H1 (cell line): ENCODE measurements at regions not wholly inside any gene's neighbourhood (a gene's known extent, or its start where the extent isn't known, plus 50 kb on each side); places are given as distances from the start of the nearest gene placed in this dataset.

ENCODE experiments used
- CTCF ChIA-PET: fragments of 300-600 bp; sonication (Branson Sonifier 250); formaldehyde crosslinking; loops from one replicate; lab custom pipeline; 2021; ENCODE audit not compliant: partially characterized antibody; lab: Charles Lee
- POLR2A ChIA-PET: fragments of 300-600 bp; sonication (Branson Sonifier 250); formaldehyde crosslinking; loops from one replicate; lab custom pipeline; 2021; ENCODE audit warnings: inconsistent platforms; ENCODE audit not compliant: partially characterized antibody; lab: Charles Lee
- DNase-seq, 2 experiments: peaks; one replicate each; pipeline versions ENCODE4 v3.0.0 to v3.0.0-alpha.2; 2010 to 2022; ENCODE audit warnings: low spot score in 2 of 2, low read depth in 1 of 2, mixed read lengths in 1 of 2
- FAIRE-seq: peaks from 2 replicates; lab custom pipeline; 2011; peaks lifted over from hg19 to GRCh38; lab: Jason Lieb, UNC
- H2AFZ ChIP-seq: 2 replicates; pipeline ENCODE4 v1.8.1; 2012; ENCODE audit warnings: low read length, inconsistent platforms
- H2AK5ac ChIP-seq: 2 replicates; pipeline ENCODE4 v1.6.1; 2013; ENCODE audit warnings: low read depth, low read length
- H2BK120ac ChIP-seq: replicated peaks from 2 replicates; pipeline ENCODE3; 2013; ENCODE audit warnings: low read depth, low read length, inconsistent platforms
- H2BK12ac ChIP-seq: 2 replicates; pipeline ENCODE4 v1.6.1; 2013; ENCODE audit warnings: low read depth, low read length
- H2BK15ac ChIP-seq: 2 replicates; pipeline ENCODE4 v1.6.1; 2013; ENCODE audit warnings: low read length
- H2BK20ac ChIP-seq: 2 replicates; pipeline ENCODE4 v1.6.1; 2013; ENCODE audit warnings: low read length
- H2BK5ac ChIP-seq: 2 replicates; pipeline ENCODE4 v1.6.1; 2013; ENCODE audit warnings: low read depth, low read length
- H3K14ac ChIP-seq: 2 replicates; pipeline ENCODE4 v1.6.1; 2013; ENCODE audit warnings: inconsistent platforms; ENCODE audit not compliant: insufficient read length
- H3K18ac ChIP-seq: 2 replicates; pipeline ENCODE4 v1.6.1; 2013; ENCODE audit warnings: low read length; ENCODE audit errors: extremely low read depth
- H3K23ac ChIP-seq: 2 replicates; pipeline ENCODE4 v1.6.1; 2013; ENCODE audit warnings: inconsistent platforms; ENCODE audit not compliant: insufficient read length
- H3K23me2 ChIP-seq: 2 replicates; pipeline ENCODE4 v1.6.1; 2013; ENCODE audit warnings: low read depth, low read length
- H3K27ac ChIP-seq: 2 replicates; pipeline ENCODE4 v1.6.1; 2011; ENCODE audit warnings: low read depth, low read length, inconsistent platforms
- H3K27me3 ChIP-seq, 4 experiments: replicated peaks in 1 of 4; 1 replicate in 1 of 4; 2 replicates in 3 of 4; pipeline versions ENCODE4 v1.6.1 to v1.8.1; 2011 to 2013; ENCODE audit warnings: low read length in 3 of 4, mild to moderate bottlenecking in 3 of 4, inconsistent platforms in 2 of 4, mixed read lengths in 2 of 4, moderate library complexity in 1 of 4; ENCODE audit not compliant: control insufficient read depth in 3 of 4, insufficient read depth in 3 of 4; ENCODE audit errors: extremely low read depth in 1 of 4
- H3K36me3 ChIP-seq, 4 experiments: 2 replicates each; pipeline versions ENCODE4 v1.6.1 to v1.8.1; 2011 to 2013; ENCODE audit warnings: mild to moderate bottlenecking in 4 of 4, low read length in 3 of 4, moderate library complexity in 2 of 4, control low read depth in 1 of 4, inconsistent platforms in 1 of 4; ENCODE audit not compliant: insufficient read depth in 4 of 4, control insufficient read depth in 2 of 4
- H3K4ac ChIP-seq: replicated peaks from 2 replicates; pipeline ENCODE3; 2013; ENCODE audit warnings: low read length, low read depth, mixed read lengths, inconsistent platforms; ENCODE audit not compliant: insufficient read length
- H3K4me1 ChIP-seq, 4 experiments: replicated peaks in 1 of 4; 1 replicate in 1 of 4; 2 replicates in 3 of 4; pipeline versions ENCODE4 v1.6.1 to v1.8.1; 2011 to 2013; ENCODE audit warnings: low read length in 3 of 4, inconsistent platforms in 2 of 4, mixed read lengths in 1 of 4; ENCODE audit not compliant: insufficient read depth in 4 of 4, control insufficient read depth in 3 of 4
- H3K4me2 ChIP-seq, 2 experiments: 2 replicates each; pipeline versions ENCODE4 v1.6.1 to v1.8.1; 2011 to 2013; ENCODE audit warnings: low read depth in 2 of 2, low read length in 2 of 2, control low read depth in 1 of 2, inconsistent platforms in 1 of 2, mild to moderate bottlenecking in 1 of 2; ENCODE audit not compliant: insufficient read depth in 1 of 2
- H3K4me3 ChIP-seq, 4 experiments: fragments of 200-600, 300-600 bp in 1 of 4; sonication (generic), shearing (Covaris generic), sonication (Bioruptor Twin) in 1 of 4; 2 replicates each; pipeline versions ENCODE4 v1.5.1 to v1.8.1; 2011 to 2016; ENCODE audit warnings: low read length in 4 of 4, low read depth in 3 of 4, control low read depth in 2 of 4, inconsistent platforms in 2 of 4, mild to moderate bottlenecking in 2 of 4, mixed read lengths in 1 of 4, moderate library complexity in 1 of 4; ENCODE audit not compliant: insufficient read depth in 2 of 4; ENCODE audit errors: extremely low read depth in 1 of 4
- H3K56ac ChIP-seq: replicated peaks from 2 replicates; pipeline ENCODE3; 2013; ENCODE audit warnings: low read depth, mild to moderate bottlenecking, mixed read lengths, low read length, inconsistent platforms; ENCODE audit not compliant: insufficient read length
- H3K79me1 ChIP-seq: 2 replicates; pipeline ENCODE4 v1.6.1; 2013; ENCODE audit warnings: low read depth, low read length, control low read depth
- H3K79me2 ChIP-seq, 2 experiments: 2 replicates each; pipeline versions ENCODE4 v1.6.1 to v1.8.1; 2012 to 2013; ENCODE audit warnings: low read length in 2 of 2, mild to moderate bottlenecking in 2 of 2, inconsistent platforms in 1 of 2; ENCODE audit not compliant: insufficient read depth in 2 of 2, control insufficient read depth in 1 of 2
- H3K9ac ChIP-seq, 4 experiments: replicated peaks in 1 of 4; 1 replicate in 1 of 4; 2 replicates in 3 of 4; pipeline versions ENCODE4 v1.6.1 to v1.8.1; 2011 to 2013; ENCODE audit warnings: low read depth in 3 of 4, low read length in 3 of 4, control low read depth in 2 of 4, mild to moderate bottlenecking in 2 of 4, moderate library complexity in 2 of 4, inconsistent platforms in 1 of 4; ENCODE audit errors: extremely low read depth in 1 of 4
- H3K9me3 ChIP-seq, 2 experiments: 2 replicates each; pipeline versions ENCODE4 v1.6.1 to v1.8.1; 2012 to 2013; ENCODE audit warnings: mild to moderate bottlenecking in 2 of 2, moderate library complexity in 2 of 2, control low read depth in 1 of 2, inconsistent platforms in 1 of 2, low read depth in 1 of 2, low read length in 1 of 2, mixed read lengths in 1 of 2; ENCODE audit not compliant: insufficient read depth in 2 of 2
- H4K20me1 ChIP-seq, 2 experiments: replicated peaks in 1 of 2; 2 replicates each; pipeline versions ENCODE3 to v1.8.1; 2011 to 2013; ENCODE audit warnings: inconsistent platforms in 2 of 2, low read length in 2 of 2, mild to moderate bottlenecking in 1 of 2; ENCODE audit not compliant: insufficient read depth in 2 of 2, control insufficient read depth in 1 of 2
- H4K5ac ChIP-seq: 2 replicates; pipeline ENCODE4 v1.6.1; 2013; ENCODE audit warnings: low read length, low read depth, mixed read lengths, inconsistent platforms; ENCODE audit not compliant: insufficient read length
- H4K8ac ChIP-seq: 2 replicates; pipeline ENCODE4 v1.8.0; 2013; ENCODE audit warnings: mild to moderate bottlenecking, moderate library complexity, low read length, inconsistent platforms; ENCODE audit not compliant: insufficient read depth; ENCODE audit errors: extremely low read depth
- H4K91ac ChIP-seq: replicated peaks from 2 replicates; pipeline ENCODE3; 2013; ENCODE audit warnings: low read length, mixed read lengths, inconsistent platforms; ENCODE audit not compliant: insufficient read length
- EGR1 ChIP-seq: IDR thresholded peaks from 2 replicates; pipeline ENCODE4 v1.6.1; 2011; ENCODE audit warnings: low read depth, low read length, borderline replicate concordance
- FOSL1 ChIP-seq: IDR thresholded peaks from 2 replicates; pipeline ENCODE4 v1.6.1; 2011; ENCODE audit warnings: mild to moderate bottlenecking, low read depth, low read length, moderate library complexity; ENCODE audit not compliant: insufficient read depth
- GABPA ChIP-seq: IDR thresholded peaks from 2 replicates; pipeline ENCODE4 v1.6.1; 2011; ENCODE audit warnings: mild to moderate bottlenecking, low read length, moderate library complexity, borderline replicate concordance; ENCODE audit not compliant: insufficient read depth
- KDM1A ChIP-seq: fragments of 200-600, 300-600 bp; sonication (generic); IDR thresholded peaks from 2 replicates; pipeline ENCODE4 v1.7.1; 2016; ENCODE audit warnings: mild to moderate bottlenecking, low read length, borderline replicate concordance
- KDM5A ChIP-seq: fragments of 200-600 bp; IDR thresholded peaks from 2 replicates; pipeline ENCODE4 v1.7.1; 2012; ENCODE audit warnings: mild to moderate bottlenecking, low read length, inconsistent platforms, mixed read lengths
- NRF1 ChIP-seq: IDR thresholded peaks from 2 replicates; pipeline ENCODE4 v1.6.1; 2011; ENCODE audit warnings: mild to moderate bottlenecking, low read depth, low read length, improper control_type of control experiment
- PHF8 ChIP-seq: fragments of 200-600 bp; sonication (generic); conservative IDR thresholded peaks from 2 replicates; pipeline ENCODE4 v1.7.1; 2012; ENCODE audit warnings: low read depth, mild to moderate bottlenecking, inconsistent platforms, low read length, moderate library complexity
- RBBP5 ChIP-seq: IDR thresholded peaks from 2 replicates; pipeline ENCODE4 v1.7.1; 2012; ENCODE audit warnings: low read depth, mild to moderate bottlenecking, inconsistent platforms, low read length, moderate library complexity, borderline replicate concordance
- SIRT6 ChIP-seq: IDR thresholded peaks from one replicate; pipeline ENCODE4 v1.7.1; 2012; ENCODE audit warnings: low read length, inconsistent platforms
- SIX5 ChIP-seq: IDR thresholded peaks from 2 replicates; pipeline ENCODE4 v1.6.1; 2011; ENCODE audit warnings: mild to moderate bottlenecking, low read depth, low read length
- SRF ChIP-seq: IDR thresholded peaks from 2 replicates; pipeline ENCODE4 v1.6.1; 2011; ENCODE audit warnings: mild to moderate bottlenecking, low read depth, low read length, moderate library complexity
- TBP ChIP-seq: IDR thresholded peaks from 2 replicates; pipeline ENCODE4 v1.6.1; 2011; ENCODE audit warnings: low read depth, low read length, improper control_type of control experiment
- WGBS, 2 experiments: shearing (Covaris generic) in 1 of 2; methylation state at CpG; one replicate each; pipeline versions ENCODE4 v1.1.6 to v1.1.7; 2013 to 2015; ENCODE audit warnings: low lambda C conversion rate in 2 of 2, mixed read lengths in 2 of 2, inconsistent platforms in 1 of 2, low coverage in 1 of 2, missing lambda C conversion rate in 1 of 2; ENCODE audit not compliant: insufficient replicate concordance in 2 of 2, insufficient coverage in 1 of 2, insufficient read length in 1 of 2; ENCODE audit errors: extremely low coverage in 1 of 2, missing lambda C conversion rate in 1 of 2; 5-methylcytosine and 5-hydroxymethylcytosine counted together
- TF ChIP-seq, protein P1 (sequence below): IDR thresholded peaks from 2 replicates; pipeline ENCODE4 v1.6.1; 2012; ENCODE audit warnings: low read length, inconsistent platforms

DNA sequence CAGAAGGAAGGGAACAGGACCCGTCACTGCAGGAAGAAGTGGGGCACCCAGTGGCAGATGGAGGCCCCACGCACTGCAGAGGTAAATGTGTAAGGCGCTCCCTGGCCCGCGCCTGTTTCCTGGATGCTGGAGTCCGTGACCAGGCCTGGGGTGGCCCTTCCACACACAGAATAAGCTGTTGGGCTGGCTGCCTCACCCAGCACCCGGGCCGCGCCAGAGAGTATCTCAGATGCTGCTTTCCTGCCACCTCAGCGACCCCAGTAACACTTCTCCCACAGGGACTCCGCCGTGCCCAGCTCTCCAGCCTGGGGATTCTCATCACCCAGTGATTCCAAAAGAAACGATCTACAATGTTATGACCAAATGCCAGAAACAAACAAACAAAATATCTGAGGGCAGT is 1993.1 kb downstream of the TP53TG3F start:
- no peak overlapping the region for H4K91ac ChIP-seq
- H3K27me3 ChIP-seq = no peaks in the 10 kb centered on the region
- H3K18ac ChIP-seq = no peak overlapping the region
- no peak overlapping the region for H2BK5ac ChIP-seq
- ChIA-PET CTCF (no interaction called here), POLR2A (no interaction called here)
- H4K5ac ChIP-seq = no peak overlapping the region
- no peak overlapping the region for H2BK15ac ChIP-seq
- 82% methylated on average over 13 of the region's 13 CpGs; no CpG with 5 or more reads in 1 of the 2 experiments for WGBS, 2 experiments
- no peak overlapping the region for H2BK12ac ChIP-seq
- no peak overlapping the region for H3K27ac ChIP-seq
- no peaks in the 10 kb centered on the region for H4K20me1 ChIP-seq
- no peak overlapping the region for H2AFZ ChIP-seq
- H3K4me3 ChIP-seq = no peak overlapping the region
- no peaks in the 10 kb centered on the region for H3K23me2 ChIP-seq
- no peak overlapping the region for H3K4ac ChIP-seq
- H3K9me3 ChIP-seq = peaks cover 84 to 95% of the 10 kb centered on the region in 2 experiments
- no peak overlapping the region for H4K8ac ChIP-seq
- H3K4me1 ChIP-seq = no peaks in the 10 kb centered on the region
- H2AK5ac ChIP-seq = no peak overlapping the region
- no peak overlapping the region for H2BK20ac ChIP-seq
- FAIRE-seq (no peak), DNase-seq (no peak)
- H3K79me2 ChIP-seq = no peaks in the 10 kb centered on the region
- peaks cover 0 to 5% (median 0%) of the 10 kb centered on the region in 4 experiments; a peak in 1 of 8 replicates for H3K36me3 ChIP-seq
- H2BK120ac ChIP-seq = no peak overlapping the region
- H3K23ac ChIP-seq = no peak overlapping the region
- no peak overlapping the region for H3K14ac ChIP-seq
- no peak overlapping the region for H3K56ac ChIP-seq
- H3K9ac ChIP-seq = no peak overlapping the region
- no peaks in the 10 kb centered on the region for H3K79me1 ChIP-seq
- H3K4me2 ChIP-seq = no peak overlapping the region
- TF ChIP-seq, protein P1, sequence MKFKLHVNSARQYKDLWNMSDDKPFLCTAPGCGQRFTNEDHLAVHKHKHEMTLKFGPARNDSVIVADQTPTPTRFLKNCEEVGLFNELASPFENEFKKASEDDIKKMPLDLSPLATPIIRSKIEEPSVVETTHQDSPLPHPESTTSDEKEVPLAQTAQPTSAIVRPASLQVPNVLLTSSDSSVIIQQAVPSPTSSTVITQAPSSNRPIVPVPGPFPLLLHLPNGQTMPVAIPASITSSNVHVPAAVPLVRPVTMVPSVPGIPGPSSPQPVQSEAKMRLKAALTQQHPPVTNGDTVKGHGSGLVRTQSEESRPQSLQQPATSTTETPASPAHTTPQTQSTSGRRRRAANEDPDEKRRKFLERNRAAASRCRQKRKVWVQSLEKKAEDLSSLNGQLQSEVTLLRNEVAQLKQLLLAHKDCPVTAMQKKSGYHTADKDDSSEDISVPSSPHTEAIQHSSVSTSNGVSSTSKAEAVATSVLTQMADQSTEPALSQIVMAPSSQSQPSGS = no peak
- TF ChIP-seq RBBP5 = no peak
- no peak for TF ChIP-seq KDM1A
- no peak for TF ChIP-seq FOSL1
- TF ChIP-seq PHF8 = no peak
- no peak for TF ChIP-seq KDM5A
- no peak for TF ChIP-seq GABPA
- TF ChIP-seq NRF1 = no peak
- no peak for TF ChIP-seq TBP
- no peak for TF ChIP-seq SIX5
- TF ChIP-seq EGR1 = no peak
- no peak for TF ChIP-seq SRF
- no peak for TF ChIP-seq SIRT6
